Stimulated activated CD4-positive, alpha-beta T cell treated with anti-CD3 and anti-CD28 coated beads, Interleukin-2, amount 100 ng/mL, for 4 hours (primary cell): ENCODE measurements at regions not wholly inside any gene's neighbourhood (a gene's known extent, or its start where the extent isn't known, plus 50 kb on each side); places are given as distances from the start of the nearest gene placed in this dataset.

Experiments
- DNase-seq: peaks from one replicate; pipeline ENCODE4 v3.0.0-alpha.2; 2020; ENCODE audit warnings: low read depth

DNA sequence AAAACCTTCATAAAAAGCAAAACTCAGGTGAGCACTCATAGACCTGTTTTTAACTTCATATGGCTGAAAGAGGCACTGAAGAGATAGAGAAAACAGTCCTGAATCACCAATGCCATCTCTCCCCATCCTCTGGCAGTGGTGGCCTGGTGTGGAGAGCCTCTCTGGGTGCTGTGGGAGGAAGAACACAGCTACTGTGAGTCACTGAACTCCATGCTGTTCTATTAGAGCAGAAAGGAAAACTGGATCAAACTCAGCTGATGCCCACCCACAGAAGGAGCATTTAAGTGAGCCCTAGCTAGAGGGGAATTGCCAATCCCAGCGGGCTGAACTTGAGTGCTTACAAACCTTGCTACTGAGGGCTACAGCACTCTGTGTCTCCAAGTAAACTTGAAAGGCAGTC is 115.3 kb upstream of the SESN3 start:
- DNase-seq = no peak

DNA sequence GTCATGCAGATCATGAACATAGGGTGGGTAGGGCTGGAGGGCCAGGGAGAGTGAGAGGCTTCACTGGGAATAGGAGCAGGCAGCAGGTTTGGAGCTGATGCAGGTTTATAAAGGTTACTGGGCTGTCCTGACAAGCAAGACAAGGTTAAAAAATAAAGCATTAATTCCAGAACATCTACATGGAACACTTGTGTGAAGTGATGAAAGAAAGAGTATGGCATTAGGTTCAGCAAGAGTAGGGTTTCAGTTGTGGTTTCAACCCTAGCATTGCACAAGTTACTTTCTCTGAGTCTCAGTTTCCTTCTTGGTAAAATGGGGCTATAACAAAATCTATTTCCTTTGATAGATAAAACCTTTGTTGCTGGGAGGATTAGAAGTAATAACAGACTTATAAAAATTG is 114.6 kb upstream of the SESN3 start:
- DNase-seq = no peak

GRCh38 chr11:95344932-95345642 is 114.1 kb upstream of the SESN3 start:
- DNase-seq = no peak

GRCh38 chr11:95341221-95341620 is 110.2 kb upstream of the SESN3 start:
- DNase-seq = no peak

DNA sequence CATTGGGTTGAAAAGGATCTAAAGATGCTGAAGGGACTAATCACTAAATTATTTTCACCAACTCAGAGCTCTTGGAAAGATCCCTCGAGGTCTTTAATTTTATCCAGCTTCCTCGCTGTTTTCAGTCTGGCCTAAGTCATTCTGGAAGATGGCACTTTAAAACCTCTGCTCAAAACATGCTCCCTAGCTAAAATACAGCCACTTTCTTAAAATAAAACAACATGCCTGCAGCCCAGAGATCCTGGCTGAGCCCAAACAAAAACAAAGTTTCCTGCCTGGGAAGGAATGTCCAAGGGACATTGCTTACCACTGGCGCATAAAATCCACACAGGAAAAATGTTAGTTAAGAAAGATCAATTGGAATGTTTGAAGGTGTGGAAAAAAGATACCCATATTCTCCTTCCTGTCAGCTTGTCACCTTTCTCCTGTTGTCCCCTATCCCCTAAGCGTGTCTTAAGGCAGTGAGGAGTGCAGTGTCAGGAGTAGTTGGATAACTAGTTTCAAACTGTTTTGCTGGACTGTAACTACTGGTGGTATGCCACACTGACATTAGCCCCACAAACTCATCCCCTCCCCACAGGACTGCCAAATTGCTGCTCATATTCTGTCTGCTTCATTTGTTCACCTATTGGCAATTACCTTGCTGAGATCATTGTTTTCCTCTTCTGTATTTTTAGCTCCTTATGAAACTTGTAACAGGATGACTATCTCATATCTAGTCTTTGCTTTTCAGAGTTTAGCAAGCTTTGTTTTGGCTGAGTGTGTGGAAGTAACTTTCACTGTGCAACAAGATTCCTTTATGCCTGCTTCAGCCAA is 108.3 kb upstream of the SESN3 start:
- DNase-seq = no peak

DNA sequence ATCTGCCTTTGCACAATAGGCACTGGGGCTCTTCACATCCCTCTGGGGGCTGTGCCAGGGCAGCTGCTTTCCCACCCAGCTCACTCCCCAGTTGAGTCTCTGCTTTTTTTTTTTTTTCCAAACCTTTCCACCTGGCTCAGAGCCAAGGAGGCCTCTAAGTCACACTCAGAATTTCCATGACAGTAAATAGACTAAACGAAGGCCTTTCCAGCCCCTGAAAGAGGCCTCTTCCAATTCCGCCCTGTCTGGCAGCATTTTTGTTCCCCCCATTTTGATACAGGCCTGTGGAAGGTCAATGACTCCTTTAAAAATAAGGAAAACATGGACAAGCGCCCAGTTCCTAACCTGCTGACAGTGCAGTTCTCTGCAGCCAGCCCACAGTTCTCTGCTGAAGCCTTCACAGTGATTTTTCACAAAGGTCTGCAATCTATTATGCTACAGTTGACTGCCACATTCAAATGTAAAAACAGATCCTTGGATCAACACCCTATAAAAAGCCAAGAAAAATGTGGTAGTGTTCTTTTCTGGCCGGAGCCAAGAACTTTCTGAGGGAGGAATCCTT is 107.5 kb upstream of the SESN3 start:
- DNase-seq = no peak

DNA sequence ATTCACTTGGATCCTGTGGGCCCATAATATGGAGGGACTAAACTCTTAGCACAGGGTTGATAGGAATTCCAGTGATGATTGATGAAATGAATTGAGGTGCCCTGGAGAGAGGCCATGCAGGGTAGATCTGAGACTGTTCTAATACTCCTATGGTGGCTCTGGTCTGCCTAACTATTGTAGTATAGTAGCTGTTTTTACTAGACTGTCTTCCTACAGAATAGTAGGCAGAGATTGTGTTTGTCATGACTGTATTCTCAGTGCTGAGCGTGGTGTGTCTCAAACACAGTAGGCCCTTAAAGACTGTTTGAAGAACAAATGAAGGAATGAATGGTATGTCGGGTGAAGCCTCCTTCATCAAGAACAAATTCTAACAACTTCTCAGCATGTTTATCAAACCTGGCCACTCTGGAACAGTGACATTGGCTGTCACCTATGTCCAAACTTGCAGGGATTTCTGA is 107.0 kb upstream of the SESN3 start:
- no peak for DNase-seq

- DNase-seq = no peak
Observed at GRCh38 chr11:95337175-95337957, 106.4 kb upstream of the SESN3 start.

GRCh38 chr11:95335989-95336388 is 105.0 kb upstream of the SESN3 start:
- no peak for DNase-seq

- DNase-seq = no peak
Observed at GRCh38 chr11:95331161-95331560, 100.2 kb upstream of the SESN3 start.

DNA sequence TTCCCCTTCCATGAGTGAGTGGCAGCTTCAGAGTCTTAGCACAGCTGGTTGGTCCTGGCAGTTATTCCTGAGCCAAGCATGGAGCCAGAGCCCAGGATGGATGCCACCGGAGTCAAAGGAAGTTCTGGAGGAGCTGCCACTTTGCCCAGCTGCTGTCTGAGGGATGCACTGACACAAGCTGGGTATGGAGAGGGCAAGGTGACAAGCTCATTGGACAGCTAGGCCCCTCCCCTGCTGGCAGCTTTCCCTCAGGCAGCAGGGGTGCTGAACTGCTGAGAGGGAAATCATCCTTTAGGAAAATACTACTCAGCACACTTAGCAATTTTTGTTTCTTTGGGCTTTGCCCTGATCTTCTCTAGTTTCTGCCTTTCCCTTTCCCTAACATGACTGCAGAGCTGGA is 99.3 kb upstream of the SESN3 start:
- DNase-seq = no peak

GRCh38 chr11:95327273-95327948 is 96.4 kb upstream of the SESN3 start:
- DNase-seq = no peak

GRCh38 chr11:95325777-95326258 is 94.8 kb upstream of the SESN3 start:
- DNase-seq = no peak

GRCh38 chr11:95324826-95325225 is 93.8 kb upstream of the SESN3 start:
- DNase-seq = no peak

GRCh38 chr11:95322539-95322938 is 91.5 kb upstream of the SESN3 start:
- no peak for DNase-seq

DNA sequence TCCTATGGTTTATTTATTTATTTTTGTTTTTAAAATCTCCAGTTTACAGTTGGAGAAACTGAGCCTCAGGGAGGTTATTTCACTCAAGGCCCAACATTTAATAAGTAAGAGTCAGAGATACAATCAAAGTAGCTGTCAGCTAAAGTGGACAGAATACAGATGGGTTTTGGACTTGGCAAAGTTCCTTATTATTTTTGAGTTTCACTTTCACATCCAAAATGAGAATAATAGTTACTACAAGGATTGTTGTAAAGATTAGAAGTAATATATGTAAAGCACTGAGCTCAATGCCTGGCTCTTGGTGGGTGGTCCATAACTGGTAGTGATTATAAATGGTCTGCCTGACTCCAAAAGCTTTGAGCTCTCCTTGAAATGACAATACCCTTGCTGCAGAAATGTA is 87.5 kb upstream of the SESN3 start:
- no peak for DNase-seq

GRCh38 chr11:95308512-95309035 is 77.6 kb upstream of the SESN3 start:
- no peak for DNase-seq

- no peak for DNase-seq
Observed at GRCh38 chr11:95307286-95307685, 76.3 kb upstream of the SESN3 start.

- DNase-seq = no peak
Observed at GRCh38 chr11:95306801-95307200, 75.8 kb upstream of the SESN3 start.

- no peak for DNase-seq
Observed at GRCh38 chr11:95306123-95306522, 75.1 kb upstream of the SESN3 start.

DNA sequence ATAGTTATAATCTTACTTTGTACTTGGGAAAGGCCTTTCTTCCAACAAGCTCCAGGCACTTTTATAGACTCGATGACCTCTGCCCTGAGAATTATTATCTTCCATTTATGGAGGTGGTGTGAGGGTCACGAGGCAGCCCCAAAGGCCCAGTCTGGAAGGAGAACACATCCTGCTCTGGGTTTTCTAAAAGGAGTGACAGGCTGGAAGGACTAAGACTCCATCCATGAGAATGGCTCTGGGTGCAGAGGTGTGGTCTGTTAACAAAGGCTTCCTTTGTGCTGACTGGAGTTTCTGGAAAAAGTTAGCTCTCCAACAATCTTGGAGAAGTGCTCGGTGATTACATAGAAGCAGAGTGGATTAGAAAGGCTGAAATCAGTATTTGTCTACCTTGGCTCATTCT is 74.7 kb upstream of the SESN3 start:
- DNase-seq = no peak
